OCI-LY7 (cell line): ENCODE measurements at regions not wholly inside any gene's neighbourhood (a gene's known extent, or its start where the extent isn't known, plus 50 kb on each side); places are given as distances from the start of the nearest gene placed in this dataset.

Experiments used
- EZH2phosphoT487 ChIP-seq: fragments of 200-600 bp; sonication (generic); IDR thresholded peaks from 2 replicates; pipeline ENCODE4 v1.6.1; 2018; ENCODE audit warnings: low read depth, borderline replicate concordance, mild to moderate bottlenecking, mixed run types, antibody characterized with exemption, low read length, moderate library complexity, mixed read lengths
- TF ChIP-seq, protein P1 (sequence below): fragments of 200-600 bp; sonication (generic); conservative IDR thresholded peaks from 2 replicates; pipeline ENCODE4 v1.5.1; 2014; ENCODE audit warnings: mild to moderate bottlenecking, antibody characterized with exemption, low read length, moderate library complexity, mixed read lengths

DNA sequence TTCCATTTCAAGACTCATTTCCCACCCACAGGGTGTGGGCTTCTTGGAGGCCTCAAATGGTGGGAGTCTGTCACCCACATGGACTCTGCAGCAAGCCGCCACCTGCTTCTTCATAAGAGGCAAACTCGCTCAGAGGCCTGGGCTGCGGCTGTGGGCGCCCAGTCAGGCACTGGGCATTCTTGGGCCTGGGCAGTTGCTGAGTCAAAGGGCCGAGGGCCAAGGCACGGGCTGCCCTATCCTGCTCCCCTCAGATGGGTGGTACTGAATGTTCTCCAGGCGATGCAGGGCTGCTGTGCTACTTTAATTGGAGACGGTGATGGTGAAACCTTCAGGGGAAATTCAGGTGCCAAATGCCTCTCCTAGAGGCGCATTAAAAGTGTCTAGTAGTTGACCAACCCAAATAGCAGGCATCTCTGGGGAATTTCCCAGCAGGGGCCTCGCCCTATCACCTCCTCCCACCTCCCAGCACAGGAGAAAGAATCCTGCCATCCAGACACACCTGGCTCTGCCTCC is 57.9 kb downstream of the MAFB start:
- TF ChIP-seq, protein P1, sequence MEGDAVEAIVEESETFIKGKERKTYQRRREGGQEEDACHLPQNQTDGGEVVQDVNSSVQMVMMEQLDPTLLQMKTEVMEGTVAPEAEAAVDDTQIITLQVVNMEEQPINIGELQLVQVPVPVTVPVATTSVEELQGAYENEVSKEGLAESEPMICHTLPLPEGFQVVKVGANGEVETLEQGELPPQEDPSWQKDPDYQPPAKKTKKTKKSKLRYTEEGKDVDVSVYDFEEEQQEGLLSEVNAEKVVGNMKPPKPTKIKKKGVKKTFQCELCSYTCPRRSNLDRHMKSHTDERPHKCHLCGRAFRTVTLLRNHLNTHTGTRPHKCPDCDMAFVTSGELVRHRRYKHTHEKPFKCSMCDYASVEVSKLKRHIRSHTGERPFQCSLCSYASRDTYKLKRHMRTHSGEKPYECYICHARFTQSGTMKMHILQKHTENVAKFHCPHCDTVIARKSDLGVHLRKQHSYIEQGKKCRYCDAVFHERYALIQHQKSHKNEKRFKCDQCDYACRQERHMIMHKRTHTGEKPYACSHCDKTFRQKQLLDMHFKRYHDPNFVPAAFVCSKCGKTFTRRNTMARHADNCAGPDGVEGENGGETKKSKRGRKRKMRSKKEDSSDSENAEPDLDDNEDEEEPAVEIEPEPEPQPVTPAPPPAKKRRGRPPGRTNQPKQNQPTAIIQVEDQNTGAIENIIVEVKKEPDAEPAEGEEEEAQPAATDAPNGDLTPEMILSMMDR: no peak
- TF ChIP-seq EZH2phosphoT487: no peak
